ENCODE measurements at regions not wholly inside any gene's neighbourhood (a gene's known extent, or its start where the extent isn't known, plus 50 kb on each side); places are given as distances from the start of the nearest gene placed in this dataset.

- Mint-ChIP-seq H3K27me3 (no peaks in the 10 kb centered on the region), H3K4me1 (ENCODE audit: low read depth) (peaks cover 3% of the 10 kb centered on the region), H3K36me3 (ENCODE audit: low read depth) (no peaks in the 10 kb centered on the region), H3K9me3 (no peaks in the 10 kb centered on the region), H3K4me3 (no peak overlapping the region), H3K27ac (no peak overlapping the region)
- no peak for DNase-seq
These were observed 118.7 kb downstream of the SIK1 start for GRCh38 chr21:43308101-43308814.

GRCh38 chr21:43307677-43308070, 119.3 kb downstream of the SIK1 start:
- Mint-ChIP-seq H3K4me3 (no peak overlapping the region), H3K27ac (peak overlapping the region; percentile 10), H3K36me3 (ENCODE audit: low read depth) (no peaks in the 10 kb centered on the region), H3K4me1 (ENCODE audit: low read depth) (peaks cover 3% of the 10 kb centered on the region), H3K27me3 (no peaks in the 10 kb centered on the region), H3K9me3 (no peaks in the 10 kb centered on the region)
- no peak for DNase-seq

GRCh38 chr21:43306911-43307676, 119.8 kb downstream of the SIK1 start:
- Mint-ChIP-seq H3K27ac (peak overlapping the region; percentile 10), H3K9me3 (no peaks in the 10 kb centered on the region), H3K4me1 (ENCODE audit: low read depth) (peaks cover 3% of the 10 kb centered on the region), H3K27me3 (no peaks in the 10 kb centered on the region), H3K4me3 (no peak overlapping the region), H3K36me3 (ENCODE audit: low read depth) (no peaks in the 10 kb centered on the region)
- no peak for DNase-seq

- H3K27me3 Mint-ChIP-seq = no peaks in the 10 kb centered on the region
- no peak overlapping the region for H3K4me3 Mint-ChIP-seq
- H3K9me3 Mint-ChIP-seq = no peaks in the 10 kb centered on the region
- DNase-seq = no peak
- no peak overlapping the region for H3K27ac Mint-ChIP-seq
- H3K36me3 Mint-ChIP-seq (ENCODE audit: low read depth) = no peaks in the 10 kb centered on the region
- peaks cover 3% of the 10 kb centered on the region for H3K4me1 Mint-ChIP-seq (ENCODE audit: low read depth)
These were observed 120.5 kb downstream of the SIK1 start for GRCh38 chr21:43306391-43306790.

- no peak for DNase-seq
- Mint-ChIP-seq H3K4me1 (ENCODE audit: low read depth) (peaks cover 3% of the 10 kb centered on the region), H3K27me3 (no peaks in the 10 kb centered on the region), H3K9me3 (no peaks in the 10 kb centered on the region), H3K36me3 (ENCODE audit: low read depth) (no peaks in the 10 kb centered on the region), H3K27ac (no peak overlapping the region), H3K4me3 (no peak overlapping the region)
These were observed 121.1 kb downstream of the SIK1 start for GRCh38 chr21:43305811-43306311.

GRCh38 chr21:43305336-43305665, 121.6 kb downstream of the SIK1 start:
- DNase-seq = no peak
- peaks cover 3% of the 10 kb centered on the region for H3K4me1 Mint-ChIP-seq (ENCODE audit: low read depth)
- no peak overlapping the region for H3K27ac Mint-ChIP-seq
- H3K27me3 Mint-ChIP-seq = no peaks in the 10 kb centered on the region
- no peaks in the 10 kb centered on the region for H3K9me3 Mint-ChIP-seq
- H3K4me3 Mint-ChIP-seq = no peak overlapping the region
- H3K36me3 Mint-ChIP-seq (ENCODE audit: low read depth) = no peaks in the 10 kb centered on the region

GRCh38 chr21:43304621-43305335, 122.2 kb downstream of the SIK1 start:
- Mint-ChIP-seq H3K4me1 (ENCODE audit: low read depth) (peaks cover 3% of the 10 kb centered on the region), H3K9me3 (no peaks in the 10 kb centered on the region), H3K27ac (no peak overlapping the region), H3K27me3 (no peaks in the 10 kb centered on the region), H3K4me3 (no peak overlapping the region), H3K36me3 (ENCODE audit: low read depth) (no peaks in the 10 kb centered on the region)
- DNase-seq = no peak

- Mint-ChIP-seq H3K36me3 (ENCODE audit: low read depth) (no peaks in the 10 kb centered on the region), H3K4me1 (ENCODE audit: low read depth) (peaks cover 3% of the 10 kb centered on the region), H3K9me3 (no peaks in the 10 kb centered on the region), H3K27ac (no peak overlapping the region), H3K4me3 (no peak overlapping the region), H3K27me3 (no peaks in the 10 kb centered on the region)
- no peak for DNase-seq
These were observed 122.7 kb downstream of the SIK1 start for GRCh38 chr21:43304206-43304605.

GRCh38 chr21:43303275-43304178, 123.4 kb downstream of the SIK1 start:
- no peaks in the 10 kb centered on the region for H3K9me3 Mint-ChIP-seq
- H3K4me1 Mint-ChIP-seq (ENCODE audit: low read depth) = peaks cover 3% of the 10 kb centered on the region
- H3K27me3 Mint-ChIP-seq = no peaks in the 10 kb centered on the region
- H3K27ac Mint-ChIP-seq = no peak overlapping the region
- no peak overlapping the region for H3K4me3 Mint-ChIP-seq
- no peak for DNase-seq
- H3K36me3 Mint-ChIP-seq (ENCODE audit: low read depth) = no peaks in the 10 kb centered on the region

GRCh38 chr21:43302769-43303168, 124.2 kb downstream of the SIK1 start:
- Mint-ChIP-seq H3K4me1 (ENCODE audit: low read depth) (peaks cover 3% of the 10 kb centered on the region), H3K27ac (no peak overlapping the region), H3K4me3 (no peak overlapping the region), H3K36me3 (ENCODE audit: low read depth) (no peaks in the 10 kb centered on the region), H3K9me3 (no peaks in the 10 kb centered on the region), H3K27me3 (no peaks in the 10 kb centered on the region)
- no peak for DNase-seq

GRCh38 chr21:43302062-43302700, 124.8 kb downstream of the SIK1 start:
- Mint-ChIP-seq H3K27ac (no peak overlapping the region), H3K9me3 (no peaks in the 10 kb centered on the region), H3K36me3 (ENCODE audit: low read depth) (no peaks in the 10 kb centered on the region), H3K4me1 (ENCODE audit: low read depth) (no peaks in the 10 kb centered on the region), H3K27me3 (no peaks in the 10 kb centered on the region), H3K4me3 (no peak overlapping the region)
- DNase-seq = no peak

GRCh38 chr21:43301409-43302061, 125.4 kb downstream of the SIK1 start:
- no peak for DNase-seq
- no peak overlapping the region for H3K27ac Mint-ChIP-seq
- no peaks in the 10 kb centered on the region for H3K9me3 Mint-ChIP-seq
- H3K4me1 Mint-ChIP-seq (ENCODE audit: low read depth) = no peaks in the 10 kb centered on the region
- H3K27me3 Mint-ChIP-seq = no peaks in the 10 kb centered on the region
- no peaks in the 10 kb centered on the region for H3K36me3 Mint-ChIP-seq (ENCODE audit: low read depth)
- no peak overlapping the region for H3K4me3 Mint-ChIP-seq

Measured in activated T-cell treated with anti-CD3 and anti-CD28 coated beads, Interleukin-2, amount 50 U/mL, for 24 hours (primary cell).